SK-N-MC (cell line): ENCODE measurements at regions not wholly inside any gene's neighbourhood (a gene's known extent, or its start where the extent isn't known, plus 50 kb on each side); places are given as distances from the start of the nearest gene placed in this dataset.
A peak's percentile ranks its signal among the peaks of the same experiment; 100 is the strongest.

ENCODE experiments used
- DNase-seq: peaks from one replicate; pipeline ENCODE4 v3.0.0-alpha.2; 2011; ENCODE audit warnings: low read depth, low spot score
- H3K27ac ChIP-seq: fragments of 200-600 bp; sonication (generic); 2 replicates; pipeline ENCODE4 v1.5.1; 2016; ENCODE audit warnings: mixed run types
- H3K36me3 ChIP-seq: fragments of 200-600 bp; sonication (generic); 2 replicates; pipeline ENCODE4 v1.6.1; 2017; ENCODE audit warnings: antibody characterized with exemption, low read length, mixed read lengths; ENCODE audit not compliant: insufficient read depth
- H3K4me3 ChIP-seq: fragments of 200-600 bp; sonication (generic); 2 replicates; pipeline ENCODE4 v1.5.1; 2016
- H3K9ac ChIP-seq: fragments of 200-600 bp; sonication (generic); 2 replicates; pipeline ENCODE4 v1.8.0; 2017; ENCODE audit warnings: mixed run types, mixed read lengths; ENCODE audit not compliant: insufficient read length
- H3K9me3 ChIP-seq: fragments of 200-600 bp; sonication (generic); 2 replicates; pipeline ENCODE4 v1.6.1; 2017; ENCODE audit warnings: low read depth, mild to moderate bottlenecking, antibody characterized with exemption, low read length, moderate library complexity, mixed read lengths
- EZH2 ChIP-seq: fragments of 200-600 bp; sonication (generic); IDR thresholded peaks from one replicate; pipeline ENCODE4 v1.6.1; 2017; ENCODE audit warnings: antibody characterized with exemption
- FOXP2 ChIP-seq: optimal IDR thresholded peaks from 2 replicates; pipeline ENCODE3; 2011; ENCODE audit warnings: mild to moderate bottlenecking, moderate library complexity; ENCODE audit not compliant: insufficient read depth; ENCODE audit errors: extremely low read length, control extremely low read depth
- POLR2AphosphoS5 ChIP-seq: IDR thresholded peaks from 2 replicates; pipeline ENCODE4 v1.6.1; 2012; ENCODE audit warnings: mild to moderate bottlenecking, low read depth, low read length, borderline replicate concordance

DNA sequence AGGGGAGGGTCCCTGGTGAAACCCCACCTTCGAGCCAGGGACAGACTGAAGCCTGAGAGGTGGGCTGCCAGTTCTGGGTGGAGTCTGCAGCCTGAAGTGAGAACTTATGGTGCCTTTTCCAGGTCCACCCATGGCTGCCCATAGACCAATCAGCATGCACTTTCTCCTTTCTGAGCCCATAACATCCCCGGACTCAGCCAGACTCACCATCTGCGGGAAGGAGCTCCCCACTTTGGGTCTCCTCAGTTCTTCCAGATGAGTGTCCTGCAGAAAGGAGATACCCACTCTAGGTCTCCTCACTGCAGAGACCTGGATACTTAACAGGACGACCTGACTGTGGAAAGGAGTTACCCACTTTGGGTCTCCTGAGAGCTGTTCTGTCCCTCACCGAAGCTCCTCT lies 1673.4 kb upstream of the TMEFF2 start:
- no peak overlapping the region for H3K4me3 ChIP-seq
- DNase-seq: no peak
- H3K9ac ChIP-seq: no peak overlapping the region
- H3K27ac ChIP-seq: no peak overlapping the region
- no peak for TF ChIP-seq EZH2
- H3K36me3 ChIP-seq: no peaks in the 10 kb centered on the region
- no peaks in the 10 kb centered on the region for H3K9me3 ChIP-seq

GRCh38 chr2:193867454-193867853 lies 1672.7 kb upstream of the TMEFF2 start:
- no peak overlapping the region for H3K27ac ChIP-seq
- no peak for TF ChIP-seq FOXP2
- TF ChIP-seq EZH2: no peak
- no peak for TF ChIP-seq POLR2AphosphoS5
- H3K36me3 ChIP-seq: no peaks in the 10 kb centered on the region
- DNase-seq: no peak
- no peak overlapping the region for H3K9ac ChIP-seq
- H3K9me3 ChIP-seq: no peaks in the 10 kb centered on the region
- H3K4me3 ChIP-seq: no peak overlapping the region

DNA sequence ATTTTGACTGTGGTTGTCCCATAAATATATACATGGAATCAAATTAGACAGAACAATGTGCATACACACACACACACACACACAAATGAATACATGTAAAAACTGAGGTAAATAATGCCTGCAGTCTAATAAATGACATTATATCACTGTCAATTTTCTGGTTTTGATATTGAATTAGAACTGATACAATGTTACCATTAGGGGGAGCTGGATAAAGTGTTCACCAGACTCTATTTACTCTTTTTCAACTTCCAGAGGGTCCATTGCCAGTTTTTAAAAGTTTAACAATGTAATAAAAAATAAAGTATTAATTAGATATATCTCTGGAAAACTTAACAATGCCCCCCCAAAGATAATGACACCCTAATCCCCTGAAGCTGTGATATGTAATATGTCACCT lies 1666.8 kb upstream of the TMEFF2 start:
- no peaks in the 10 kb centered on the region for H3K36me3 ChIP-seq
- TF ChIP-seq EZH2 (no peak), POLR2AphosphoS5 (no peak), FOXP2 (no peak)
- no peak for DNase-seq
- no peak overlapping the region for H3K9ac ChIP-seq
- H3K27ac ChIP-seq: no peak overlapping the region
- no peaks in the 10 kb centered on the region for H3K9me3 ChIP-seq
- no peak overlapping the region for H3K4me3 ChIP-seq

- Histone ChIP-seq H3K4me3 (no peak overlapping the region), H3K9me3 (no peaks in the 10 kb centered on the region), H3K9ac (no peak overlapping the region), H3K36me3 (no peaks in the 10 kb centered on the region), H3K27ac (no peak overlapping the region)
- TF ChIP-seq FOXP2 (no peak), EZH2 (no peak), POLR2AphosphoS5 (no peak)
- no peak for DNase-seq
Observed at GRCh38 chr2:193847991-193848390, 1653.3 kb upstream of the TMEFF2 start.

- TF ChIP-seq FOXP2: no peak
- no peak for TF ChIP-seq POLR2AphosphoS5
- no peak for DNase-seq
- Histone ChIP-seq H3K27ac (no peak overlapping the region), H3K4me3 (no peak overlapping the region), H3K9ac (no peak overlapping the region), H3K9me3 (no peaks in the 10 kb centered on the region), H3K36me3 (no peaks in the 10 kb centered on the region)
Observed at GRCh38 chr2:193847130-193847529, 1652.4 kb upstream of the TMEFF2 start.

DNA sequence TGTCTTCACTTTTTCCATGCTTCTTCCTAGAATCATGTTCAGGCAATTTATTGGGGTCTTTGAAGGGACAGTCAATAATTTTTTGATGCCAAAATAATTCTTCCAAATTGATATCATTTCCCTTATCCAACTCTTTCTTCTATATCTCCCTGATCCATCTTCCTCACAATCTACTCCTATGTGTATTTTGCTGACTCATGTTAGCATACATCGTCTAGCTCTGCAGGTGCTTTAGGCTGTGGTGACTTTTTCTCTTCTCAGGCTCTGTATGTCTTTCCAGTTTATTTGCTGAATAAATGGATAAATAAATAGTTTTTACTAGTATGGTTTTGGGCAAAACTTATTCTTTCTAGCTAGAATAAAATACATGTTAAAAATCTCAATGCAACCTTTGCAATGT lies 1650.9 kb upstream of the TMEFF2 start:
- H3K9ac ChIP-seq: no peak overlapping the region
- H3K27ac ChIP-seq: no peak overlapping the region
- no peak for DNase-seq
- no peak for TF ChIP-seq POLR2AphosphoS5
- no peak for TF ChIP-seq FOXP2
- no peak for TF ChIP-seq EZH2
- H3K36me3 ChIP-seq: no peaks in the 10 kb centered on the region
- H3K4me3 ChIP-seq: no peak overlapping the region
- H3K9me3 ChIP-seq: no peaks in the 10 kb centered on the region

GRCh38 chr2:193843675-193844074 lies 1648.9 kb upstream of the TMEFF2 start:
- no peak for TF ChIP-seq POLR2AphosphoS5
- no peak for TF ChIP-seq FOXP2
- TF ChIP-seq EZH2: no peak
- Histone ChIP-seq H3K36me3 (no peaks in the 10 kb centered on the region), H3K27ac (no peak overlapping the region), H3K4me3 (no peak overlapping the region), H3K9me3 (no peaks in the 10 kb centered on the region), H3K9ac (no peak overlapping the region)
- no peak for DNase-seq

DNA sequence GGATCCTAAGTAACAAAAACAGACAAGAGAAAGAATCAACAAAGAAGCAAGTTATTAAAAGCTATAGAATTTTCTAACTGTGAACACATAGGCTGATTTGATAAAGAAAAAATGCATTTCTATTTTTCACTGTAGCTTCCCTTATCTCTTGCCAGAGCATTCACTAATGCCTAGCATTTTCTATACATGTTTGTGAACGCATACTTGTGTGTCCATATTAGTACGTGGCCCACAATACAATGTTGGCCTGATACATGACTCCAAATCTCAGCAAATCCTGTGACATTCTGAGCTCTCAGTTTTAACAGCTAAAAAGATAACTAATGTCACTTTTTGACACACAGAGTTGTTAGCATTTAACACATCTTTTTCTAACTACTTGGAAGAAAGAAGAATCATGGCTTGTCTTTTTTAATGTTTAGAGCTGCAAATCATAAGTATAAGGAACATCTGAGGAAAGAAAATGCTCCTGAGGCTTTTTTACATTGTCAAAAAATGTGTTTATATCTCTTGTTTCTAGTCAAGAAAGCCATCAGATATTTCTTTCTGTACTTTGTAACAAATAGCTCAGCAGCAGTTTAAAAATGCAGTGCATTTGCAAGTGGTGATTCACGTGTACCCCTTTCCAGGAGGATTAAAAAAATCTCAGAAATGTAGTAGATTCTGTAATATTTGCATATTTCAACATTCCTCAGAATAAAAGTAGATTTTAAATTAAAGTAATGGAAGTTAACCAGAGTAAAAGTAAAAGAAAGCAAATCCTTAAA lies 1646.8 kb upstream of the TMEFF2 start:
- peak overlapping the region; percentile 58 for H3K27ac ChIP-seq
- TF ChIP-seq FOXP2 (no peak), EZH2 (no peak), POLR2AphosphoS5 (no peak)
- no peak for DNase-seq

More for the DNA sequence above, 1646.8 kb upstream of the TMEFF2 start:
- Histone ChIP-seq H3K9ac (peak overlapping the region; percentile 25), H3K36me3 (no peaks in the 10 kb centered on the region), H3K4me3 (no peak overlapping the region), H3K9me3 (no peaks in the 10 kb centered on the region)
